TTC549 (cell line): ENCODE measurements at regions not wholly inside any gene's neighbourhood (a gene's known extent, or its start where the extent isn't known, plus 50 kb on each side); places are given as distances from the start of the nearest gene placed in this dataset.

Experiments used
- FAIRE-seq: peaks from 2 replicates; lab custom pipeline; 2012; peaks lifted over from hg19 to GRCh38; lab: Jason Lieb, UNC

DNA sequence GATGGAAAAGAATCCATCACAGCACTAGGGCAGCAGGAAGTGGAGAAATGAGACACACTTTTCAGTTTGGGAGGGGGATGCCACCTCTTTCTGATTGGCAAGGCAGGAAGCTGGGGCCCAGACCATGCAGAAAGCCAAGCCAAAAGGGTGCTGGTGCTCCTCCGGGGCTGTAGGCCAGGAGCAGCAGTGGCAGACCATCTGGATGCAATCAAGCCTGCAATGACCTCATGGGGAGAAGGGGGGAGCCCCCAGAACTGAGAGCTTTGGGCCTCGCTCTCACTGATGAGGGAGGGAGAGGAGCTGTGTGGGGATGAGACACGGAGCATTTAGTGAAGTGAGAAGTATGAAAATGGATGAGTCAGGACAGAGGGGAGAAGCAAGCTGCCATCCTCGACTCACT, 141.3 kb upstream of the NALF2 start:
- no peak for FAIRE-seq

DNA sequence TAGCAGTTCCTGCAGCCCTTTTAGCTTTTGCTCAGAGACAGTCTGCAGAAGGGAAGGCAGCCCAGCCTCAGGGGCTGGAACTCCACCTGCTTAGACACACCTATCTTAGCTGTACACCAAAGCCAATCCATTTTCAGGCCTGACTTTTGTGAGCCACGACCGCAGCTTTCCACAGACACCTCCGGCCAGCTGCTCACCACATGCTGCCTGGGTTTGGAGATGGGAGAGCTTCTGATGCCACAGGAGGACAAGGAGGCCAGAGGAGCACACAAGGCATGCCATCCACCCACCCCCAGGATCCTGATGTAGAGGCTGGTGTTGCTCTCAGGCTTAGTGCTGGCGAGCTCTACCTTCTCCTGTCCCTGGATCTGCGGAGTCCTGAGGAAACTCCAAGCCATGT, 141.8 kb upstream of the NALF2 start:
- no peak for FAIRE-seq

DNA sequence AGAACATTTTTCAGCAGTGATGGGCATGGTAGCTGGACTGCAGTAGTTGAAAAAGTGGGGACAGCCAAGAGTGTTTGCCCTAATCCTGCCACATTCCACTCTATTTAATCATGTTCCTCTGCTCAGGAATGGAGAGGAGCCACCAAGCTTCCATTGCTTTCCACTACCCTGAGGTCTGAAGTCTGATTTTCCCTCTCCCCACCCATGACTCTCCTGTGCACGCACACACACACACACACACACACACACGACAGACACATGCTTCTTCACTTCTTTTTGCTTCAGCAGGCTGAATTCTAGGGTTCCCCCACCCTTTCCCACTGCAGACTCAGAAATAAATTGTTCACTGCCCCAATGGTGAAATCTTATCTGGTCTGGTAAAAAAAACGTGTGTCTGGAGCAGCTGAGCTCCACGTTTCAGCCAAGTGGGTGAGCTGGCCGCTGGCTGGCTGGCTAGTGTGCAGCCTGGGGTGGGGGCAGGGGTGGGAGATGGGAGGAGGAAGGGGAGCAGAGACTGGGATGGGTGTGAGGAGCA, 142.7 kb upstream of the NALF2 start:
- no peak for FAIRE-seq

DNA sequence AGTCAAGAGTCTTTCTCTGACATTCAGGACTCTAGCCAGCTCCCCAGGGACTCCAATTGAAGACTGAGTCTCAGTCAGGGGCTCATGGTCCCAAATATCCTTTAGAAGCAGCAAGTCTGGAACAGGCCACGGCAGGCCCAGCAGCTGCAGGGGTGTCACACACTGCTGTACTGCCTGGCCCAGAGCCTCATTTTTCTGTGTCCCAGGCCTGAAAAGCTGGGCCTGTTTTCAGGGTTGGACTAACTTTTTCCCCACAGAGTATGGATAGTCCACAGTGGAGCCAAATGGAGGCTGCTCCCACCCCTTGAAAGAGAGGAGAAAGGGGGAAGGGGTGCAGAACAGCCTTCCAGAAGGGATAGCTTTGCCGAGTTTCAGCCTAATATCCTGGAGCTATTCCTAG, 146.8 kb upstream of the NALF2 start:
- FAIRE-seq: no peak

DNA sequence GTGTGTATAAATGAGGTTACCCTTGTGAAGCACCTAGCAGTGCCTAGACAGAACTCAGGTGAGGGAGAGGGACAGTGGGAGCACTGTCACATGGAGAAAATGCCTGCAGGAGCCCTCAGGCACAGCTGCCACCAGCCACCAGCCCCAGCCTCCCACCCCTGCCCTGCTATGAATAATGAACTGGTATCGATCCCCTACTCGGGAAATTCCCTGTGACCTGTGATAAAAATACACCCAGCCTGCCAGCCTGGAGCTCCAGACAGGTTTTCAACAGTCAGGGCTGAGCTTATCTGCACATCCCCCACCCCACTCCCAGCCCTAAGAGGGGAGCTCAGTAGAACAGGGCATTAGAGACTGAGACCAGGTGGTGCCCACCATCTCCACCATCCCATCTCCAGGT, 159.6 kb upstream of the PJA1 start:
- FAIRE-seq: no peak

DNA sequence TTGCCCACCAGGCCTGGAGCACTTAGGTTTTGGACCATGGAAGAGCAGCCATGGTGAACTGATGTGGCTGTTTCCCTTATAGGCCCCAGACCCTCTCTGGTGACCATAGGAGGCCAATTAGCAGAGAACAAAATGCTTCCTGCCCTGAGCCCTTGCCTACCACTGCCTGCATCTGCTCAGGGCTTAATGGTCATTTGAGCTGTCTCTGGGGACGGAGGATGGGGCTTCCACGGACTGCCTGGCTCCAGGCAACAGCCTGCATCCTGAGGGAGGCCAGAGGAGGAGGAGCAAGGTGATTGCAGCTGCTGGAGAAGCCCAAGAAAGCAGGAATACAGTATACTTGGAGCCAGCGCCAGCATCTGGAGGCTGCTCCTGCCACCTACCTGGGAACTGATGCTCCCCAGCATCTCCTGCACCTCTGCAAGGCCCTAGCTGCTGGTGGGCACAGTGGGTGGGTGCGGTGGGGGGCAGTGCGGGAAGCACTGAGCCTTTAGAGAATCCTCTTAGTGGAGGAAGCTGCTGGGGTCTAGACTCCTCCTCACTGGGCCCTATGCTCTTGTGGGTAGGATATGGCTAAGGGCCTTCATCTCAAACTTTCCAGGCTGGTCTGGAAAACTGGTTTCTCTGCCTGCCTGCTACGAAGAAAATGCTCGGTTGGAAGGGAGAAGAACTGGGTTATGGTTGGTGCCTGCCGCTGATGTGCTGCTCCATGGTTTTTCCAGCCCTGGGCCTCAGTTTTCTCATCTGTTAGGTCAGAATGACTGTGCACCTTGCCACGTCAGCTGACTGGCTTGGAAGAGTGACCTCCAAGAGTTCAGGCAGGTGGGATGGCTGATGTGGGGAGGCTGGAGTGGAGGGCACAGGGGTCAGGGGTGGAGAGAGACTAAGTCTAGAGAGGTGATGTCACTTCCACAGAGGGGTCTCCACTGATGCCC, 158.8 kb upstream of the PJA1 start:
- no peak for FAIRE-seq

DNA sequence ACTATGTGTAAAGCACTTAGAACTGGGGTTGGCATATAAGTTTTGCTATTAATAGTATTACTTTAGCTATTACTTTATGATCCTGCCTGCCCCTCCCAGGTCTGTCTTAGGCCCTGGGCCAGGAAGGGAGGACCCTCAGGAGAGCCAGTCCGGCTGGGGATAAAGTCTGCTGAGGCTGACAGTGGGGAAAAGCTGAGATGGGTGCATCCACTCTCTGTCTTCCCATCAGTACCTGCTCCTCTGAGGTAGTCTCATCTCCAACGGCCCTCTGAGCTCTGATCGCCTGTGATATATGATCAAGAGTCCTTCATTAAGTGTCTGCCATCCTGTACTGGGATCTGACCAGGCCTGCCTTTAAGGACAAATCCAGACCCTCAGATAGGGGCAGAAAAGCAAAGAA, 156.5 kb upstream of the PJA1 start:
- no peak for FAIRE-seq

DNA sequence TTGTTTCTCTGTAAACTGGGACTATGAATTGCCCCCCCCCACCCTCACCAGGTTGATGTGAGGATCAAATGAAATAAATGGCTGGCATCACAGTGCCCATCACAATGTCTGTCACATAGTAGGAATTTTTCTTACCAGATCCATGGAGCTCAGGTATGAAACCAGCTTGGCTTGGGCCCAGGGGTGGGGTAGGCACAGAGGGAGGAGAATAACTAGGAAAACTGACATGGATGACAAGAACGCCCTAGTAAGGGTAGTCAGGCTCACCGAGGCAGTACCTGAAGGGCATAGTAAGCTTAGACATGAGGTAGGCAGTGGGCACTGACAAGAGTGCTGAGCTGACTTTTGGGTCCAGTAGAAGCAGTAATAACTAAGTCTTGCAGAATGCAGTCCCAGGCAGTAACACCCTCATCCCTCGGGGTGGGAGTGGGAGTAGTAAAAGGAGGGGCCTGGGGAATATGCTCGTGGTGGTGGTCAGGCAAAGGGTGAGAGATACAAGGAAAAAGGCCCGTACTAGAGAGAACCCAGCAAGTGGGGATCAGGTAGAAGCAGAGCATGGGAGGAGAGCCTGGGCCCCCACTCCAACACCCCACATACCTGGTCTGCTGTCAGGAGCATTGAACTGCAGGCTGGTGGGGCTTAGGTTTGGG, 155.9 kb upstream of the PJA1 start:
- no peak for FAIRE-seq

DNA sequence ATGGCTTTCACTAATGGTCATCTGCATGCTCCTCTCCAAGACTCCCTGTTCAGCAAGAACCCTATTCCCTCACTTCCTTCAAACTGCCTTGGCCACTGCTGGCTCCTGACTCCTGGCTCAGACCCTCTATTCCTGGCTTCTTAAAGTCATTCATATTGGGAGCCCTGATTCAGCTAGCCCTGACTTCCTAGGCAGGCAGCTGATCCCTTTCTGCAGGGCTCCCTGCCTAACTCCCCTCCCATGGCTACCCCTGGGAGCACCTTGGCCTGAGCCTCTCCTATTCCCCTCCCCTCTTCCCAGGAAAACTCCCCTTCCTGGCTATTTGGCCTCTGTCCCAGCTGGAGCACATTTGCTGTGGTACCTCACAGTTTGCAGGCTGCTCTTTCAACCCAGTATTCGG, 154.9 kb upstream of the PJA1 start:
- no peak for FAIRE-seq

DNA sequence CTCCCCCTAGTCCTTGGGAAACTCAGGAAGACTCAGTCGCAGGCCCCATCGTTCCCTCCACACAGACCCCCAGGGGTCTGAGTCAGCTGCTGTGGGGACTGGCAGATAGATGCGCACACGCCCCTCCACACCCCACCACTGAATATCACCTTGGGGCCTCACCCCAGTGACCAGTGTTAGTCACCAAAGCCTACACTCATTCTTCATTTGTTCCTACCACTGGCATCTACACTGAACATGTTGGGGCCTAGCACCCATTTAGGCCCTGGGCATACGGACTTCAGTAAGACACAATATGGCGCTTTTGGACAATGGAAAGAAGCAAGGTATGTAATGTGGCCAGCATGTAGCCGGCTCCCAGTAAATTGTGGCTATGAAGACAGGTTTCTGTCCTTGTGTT, 154.1 kb upstream of the PJA1 start:
- no peak for FAIRE-seq

DNA sequence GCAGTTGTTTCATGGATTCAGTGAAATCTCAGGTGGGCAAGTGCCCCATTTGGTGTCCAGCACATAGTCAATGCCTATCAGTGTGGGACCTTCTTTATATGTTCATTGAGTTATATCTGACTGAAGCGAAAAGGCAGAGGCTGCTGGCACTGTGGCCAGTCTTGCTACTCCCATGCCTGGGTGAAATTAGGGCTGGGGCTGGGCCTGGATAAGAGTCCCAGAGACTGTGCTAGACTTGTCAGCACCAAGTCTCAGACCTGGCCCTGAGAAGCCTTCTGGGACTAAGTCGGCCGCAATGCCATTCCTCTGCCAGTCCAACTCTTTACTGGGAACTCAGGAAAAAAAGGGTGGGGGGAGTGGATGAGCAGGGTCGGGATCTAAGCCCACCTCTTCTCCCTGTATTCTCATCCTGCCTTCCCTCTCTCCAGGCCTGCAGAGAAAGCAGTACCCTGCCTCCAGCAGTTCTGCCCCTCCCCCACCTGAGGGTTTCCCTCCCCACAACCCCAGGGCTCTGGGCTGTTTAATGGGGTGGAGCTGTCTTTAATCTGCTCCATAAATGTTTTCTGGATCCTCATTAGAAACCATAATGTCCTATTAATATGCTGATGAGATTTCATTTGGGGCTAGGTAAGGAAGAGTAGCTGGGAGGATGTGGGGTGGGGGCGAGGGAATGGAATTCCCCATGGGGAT, 153.5 kb upstream of the PJA1 start:
- FAIRE-seq: no peak

DNA sequence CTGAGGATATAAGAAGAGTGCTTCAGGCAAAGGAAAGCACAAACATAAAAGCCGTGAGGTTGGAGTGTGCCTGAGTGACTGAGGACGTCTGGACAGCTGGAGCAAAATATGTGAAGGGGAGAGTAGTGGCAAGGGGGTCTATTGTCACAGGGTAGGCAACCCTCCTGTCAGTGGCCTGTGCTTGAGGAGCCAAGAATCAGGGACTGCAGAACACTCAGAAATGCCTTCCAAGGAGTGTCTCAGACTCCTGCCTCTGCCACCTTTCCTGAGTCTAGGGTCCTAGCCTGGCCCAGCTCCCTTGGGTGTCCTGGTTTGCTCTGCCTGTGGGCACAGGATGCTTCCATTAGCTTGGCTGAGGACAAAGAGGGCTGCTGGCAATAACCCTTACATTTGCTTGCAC, 152.5 kb upstream of the PJA1 start:
- no peak for FAIRE-seq

DNA sequence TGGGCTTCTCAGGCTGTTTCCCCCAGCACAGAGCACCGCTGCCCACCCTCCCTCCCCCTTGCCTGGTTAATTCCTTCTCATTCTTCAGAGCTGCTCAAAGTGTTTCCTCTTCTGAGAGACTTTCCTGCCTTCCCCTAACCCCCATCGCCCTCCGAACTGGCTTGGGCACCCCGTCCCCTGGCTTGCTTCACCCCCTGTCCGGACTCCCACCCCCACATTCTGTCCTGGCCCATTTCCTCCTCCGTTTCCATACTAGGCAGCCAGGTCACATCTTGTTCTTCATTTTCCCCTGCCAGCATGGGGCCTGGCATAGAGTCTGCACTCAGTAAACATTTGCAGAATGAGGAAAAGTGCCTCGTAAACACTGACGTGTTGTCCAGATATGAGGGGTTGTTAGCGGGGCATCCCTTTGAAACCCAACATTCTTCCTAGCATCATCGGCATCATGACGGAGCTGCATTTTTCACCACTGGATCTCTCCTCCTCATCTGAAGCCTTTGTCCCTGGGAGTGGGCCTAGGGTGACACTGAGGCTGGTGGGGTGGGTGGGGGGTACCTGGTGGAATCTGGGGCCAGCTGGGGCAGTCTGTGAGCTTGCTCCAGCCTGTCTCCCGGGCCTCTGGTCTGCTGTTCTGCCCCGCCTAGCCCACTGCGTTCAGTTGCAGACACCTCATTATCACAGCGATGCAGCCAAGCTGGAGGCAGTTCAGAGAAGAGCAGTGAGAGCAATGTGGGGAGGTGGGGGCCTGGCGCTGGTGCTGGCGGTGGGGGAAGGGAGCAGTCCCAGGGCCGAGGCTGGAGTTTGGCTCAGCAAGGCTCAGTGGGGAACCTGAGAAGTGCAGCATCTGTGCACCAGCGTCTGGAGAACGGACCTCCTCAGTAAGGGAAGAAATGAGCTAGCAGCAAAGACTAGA, 149.4 kb upstream of the PJA1 start:
- FAIRE-seq: no peak

DNA sequence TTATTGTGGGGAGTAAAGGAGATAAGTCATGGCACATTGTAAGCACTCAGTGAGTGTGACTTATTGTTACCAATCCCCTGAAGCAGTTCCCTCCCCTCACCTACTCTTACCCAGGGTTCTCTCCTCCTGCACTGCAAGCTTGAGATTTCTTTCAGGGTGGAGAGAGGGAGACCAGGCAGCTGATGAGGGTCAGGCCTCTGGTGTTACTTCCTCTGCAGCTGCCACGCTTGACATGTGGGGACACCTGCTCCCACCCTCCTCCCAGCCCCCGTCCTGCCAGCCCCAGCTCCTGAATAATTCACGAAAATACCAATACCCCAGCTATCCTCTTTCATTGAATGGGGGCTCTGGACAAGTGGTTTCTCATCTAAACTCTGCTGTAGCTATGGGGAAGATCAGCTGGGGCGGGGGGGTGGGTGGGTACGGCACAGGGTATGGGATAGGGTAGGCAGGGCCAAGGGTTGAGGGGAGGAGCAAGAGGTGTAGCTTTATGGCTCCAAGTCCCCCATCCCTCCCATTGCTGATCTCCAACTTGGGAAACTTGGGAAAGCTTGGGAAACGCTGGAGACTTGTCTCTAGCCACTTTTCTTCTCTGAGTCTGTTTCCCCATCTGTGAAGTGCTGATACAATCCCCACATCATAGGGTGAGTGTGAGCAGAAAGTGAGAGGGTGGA, 148.5 kb upstream of the PJA1 start:
- no peak for FAIRE-seq

DNA sequence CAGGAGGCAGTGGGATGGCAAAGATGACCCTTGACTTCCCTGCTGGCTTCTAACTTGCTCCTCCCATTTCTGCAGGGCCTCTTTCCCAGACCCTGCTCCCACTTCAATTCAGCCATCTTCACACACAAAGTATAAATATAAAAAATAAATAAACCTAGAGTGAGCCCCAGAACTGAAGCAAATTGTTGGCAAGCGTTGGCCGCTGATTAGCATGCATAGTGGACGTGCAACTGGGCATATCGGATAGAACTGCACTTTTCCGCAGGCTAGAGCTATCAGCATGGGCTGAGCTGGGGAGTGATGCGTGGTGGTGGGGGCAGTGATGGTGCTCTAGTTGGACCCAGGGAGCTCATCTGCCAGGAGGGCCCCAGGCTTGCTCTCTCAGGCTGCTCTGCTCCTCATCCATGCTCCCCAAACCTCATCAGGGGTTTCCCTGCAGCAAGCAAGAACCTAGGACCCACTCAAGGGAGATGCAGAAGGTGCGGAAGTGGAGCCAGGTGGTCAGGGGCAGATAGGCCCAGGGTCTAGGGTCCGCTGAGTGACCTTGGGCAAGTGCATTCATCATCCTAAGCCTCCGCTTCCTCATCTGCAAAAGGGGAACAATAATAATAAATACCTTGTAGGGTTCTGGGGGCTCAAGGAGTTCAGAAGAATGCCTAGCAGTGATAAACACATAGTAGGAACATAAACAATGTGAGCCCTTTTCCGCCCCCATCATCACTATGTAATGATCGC, 146.8 kb upstream of the PJA1 start:
- no peak for FAIRE-seq

DNA sequence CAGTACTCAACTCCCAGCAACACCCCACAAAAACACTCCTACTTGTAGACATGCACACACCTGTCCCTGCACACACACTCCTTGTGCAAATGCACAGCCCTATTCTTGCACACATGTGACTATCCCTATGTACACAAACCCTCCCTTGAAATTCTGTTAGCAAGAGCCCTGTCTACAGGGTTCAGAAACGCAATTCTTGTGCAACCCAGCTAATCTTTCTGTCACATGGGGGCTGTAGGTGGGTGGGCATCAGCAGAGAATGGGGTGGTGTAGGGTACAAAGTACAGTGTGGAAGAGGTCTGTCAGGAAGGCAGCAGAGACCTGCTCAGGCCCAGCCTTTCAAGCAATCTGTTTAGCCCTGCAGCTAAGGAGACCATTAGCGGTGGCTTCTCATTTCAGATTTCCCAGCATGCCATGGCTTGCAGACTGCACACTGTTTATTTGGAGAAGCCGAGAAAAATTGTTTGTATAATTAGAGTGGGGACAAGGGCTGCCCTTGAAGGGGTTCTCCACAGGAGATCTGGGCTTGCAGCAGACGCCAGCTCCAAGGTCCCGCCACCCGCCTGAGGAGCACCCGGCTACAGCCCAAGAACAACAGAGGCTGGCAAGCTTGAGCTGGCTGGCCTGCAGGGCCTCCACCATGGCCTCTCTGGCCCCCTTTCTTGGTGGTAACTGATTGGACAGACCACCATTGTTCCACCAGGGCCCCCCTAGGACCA, 144.0 kb upstream of the PJA1 start:
- no peak for FAIRE-seq

DNA sequence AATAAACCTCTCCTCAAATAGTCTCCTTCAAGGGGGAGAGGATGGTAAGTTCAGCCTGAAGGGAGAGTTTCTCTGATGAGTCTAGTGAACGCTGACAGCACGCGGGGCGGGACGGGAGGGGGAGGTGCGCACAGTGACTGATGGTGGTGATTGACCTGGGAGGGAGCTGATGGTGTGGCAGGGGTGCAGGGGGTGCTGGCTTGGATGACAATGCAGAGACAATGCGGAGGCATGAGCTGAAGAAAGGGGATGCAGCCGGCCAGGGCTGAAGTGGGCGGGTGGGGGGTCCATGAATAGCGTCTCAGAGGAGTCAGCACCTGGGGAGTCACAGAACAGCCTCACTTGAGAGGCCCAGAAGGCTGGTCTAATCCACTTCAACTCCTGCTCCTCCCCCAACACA, 142.5 kb upstream of the PJA1 start:
- FAIRE-seq: no peak

DNA sequence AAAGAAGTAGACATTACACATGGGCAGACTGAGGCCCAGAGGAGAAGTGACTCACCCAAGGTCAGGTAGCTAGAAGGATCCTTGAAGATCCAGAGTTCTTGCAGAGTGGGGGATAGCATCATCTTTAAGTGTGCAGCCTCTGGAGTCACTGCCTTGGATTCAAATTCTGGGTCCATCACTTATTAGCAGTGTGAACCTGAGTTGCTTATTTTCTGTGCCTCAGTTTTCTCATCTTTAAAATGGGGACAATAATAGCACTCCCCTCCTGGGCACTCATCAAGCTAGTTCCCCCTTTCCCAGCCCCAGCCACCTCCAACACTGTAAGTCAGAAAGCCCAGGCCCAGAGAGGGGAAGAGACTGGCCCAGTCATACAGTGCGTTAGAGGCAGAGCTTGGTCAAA, 141.8 kb upstream of the PJA1 start:
- FAIRE-seq: no peak

DNA sequence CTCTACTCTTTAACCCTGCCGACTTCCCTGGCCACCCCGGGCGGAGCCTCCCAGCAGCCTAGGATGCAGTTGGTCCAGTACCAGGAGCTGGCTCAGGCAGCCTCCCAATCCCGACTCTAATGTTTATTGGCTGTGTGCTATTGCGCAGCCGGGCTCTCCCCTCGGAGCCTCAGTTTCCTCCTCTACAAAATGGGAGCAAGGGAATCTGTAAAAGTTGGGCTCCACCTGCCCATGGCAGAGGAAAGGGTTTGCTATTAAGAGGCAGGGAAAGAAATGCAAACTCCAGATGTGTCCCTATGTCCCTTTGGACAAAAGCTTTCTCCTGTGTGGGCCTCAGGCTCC, 140.8 kb upstream of the PJA1 start:
- no peak for FAIRE-seq
